ENCODE measurements at regions not wholly inside any gene's neighbourhood (a gene's known extent, or its start where the extent isn't known, plus 50 kb on each side); places are given as distances from the start of the nearest gene placed in this dataset.

GRCh38 chr16:9039210-9039609 lies 52.2 kb upstream of the HAPSTR1 start:
- TF ChIP-seq CTCF (IDR thresholded peaks at IDR 0.05) (no peak), POLR2A (IDR thresholded peaks at IDR 0.05) (no peak)
